GM08714 (cell line): ENCODE measurements at regions not wholly inside any gene's neighbourhood (a gene's known extent, or its start where the extent isn't known, plus 50 kb on each side); places are given as distances from the start of the nearest gene placed in this dataset.

Source experiments
- H3K4me3 ChIP-seq: fragments of 200-500 bp; sonication (Bioruptor generic); 2 replicates; pipeline ENCODE4 v1.5.1; 2014; ENCODE audit warnings: mild to moderate bottlenecking, low read length, inconsistent platforms
- ZNF274 ChIP-seq: IDR thresholded peaks from 2 replicates; pipeline ENCODE4 v1.6.1; 2012; ENCODE audit warnings: mild to moderate bottlenecking, low read depth, low read length

GRCh38 chr21:38660333-38661196 is 145.2 kb upstream of the ETS2 start:
- no peak for TF ChIP-seq ZNF274
- peak overlapping the region; percentile 4; the same call in 1 of the 2 replicates for H3K4me3 ChIP-seq

- TF ChIP-seq ZNF274 = no peak
- H3K4me3 ChIP-seq = no peak overlapping the region; the same call in 1 of the 2 replicates
Measured at GRCh38 chr21:38661197-38661871, 144.4 kb upstream of the ETS2 start.

- no peak for TF ChIP-seq ZNF274
- H3K4me3 ChIP-seq = no peak overlapping the region
Measured at GRCh38 chr21:38661889-38662568, 143.7 kb upstream of the ETS2 start.

- no peak for TF ChIP-seq ZNF274
Measured at GRCh38 chr21:38663282-38663681, 142.4 kb upstream of the ETS2 start.

GRCh38 chr21:38664315-38664714 is 141.4 kb upstream of the ETS2 start:
- no peak for TF ChIP-seq ZNF274
- no peak overlapping the region for H3K4me3 ChIP-seq

More at GRCh38 chr21:38663282-38663681, 142.4 kb upstream of the ETS2 start:
- H3K4me3 ChIP-seq = no peak overlapping the region

- TF ChIP-seq ZNF274 = no peak
- no peak overlapping the region for H3K4me3 ChIP-seq
Measured at GRCh38 chr21:38664841-38665240, 140.9 kb upstream of the ETS2 start.

GRCh38 chr21:38667291-38667870 is 138.3 kb upstream of the ETS2 start:
- H3K4me3 ChIP-seq = no peak overlapping the region
- TF ChIP-seq ZNF274 = no peak

- no peak overlapping the region for H3K4me3 ChIP-seq
- no peak for TF ChIP-seq ZNF274
Measured at GRCh38 chr21:38668067-38668466, 137.7 kb upstream of the ETS2 start.

- no peak for TF ChIP-seq ZNF274
- H3K4me3 ChIP-seq = no peak overlapping the region
Measured at GRCh38 chr21:38668541-38668940, 137.2 kb upstream of the ETS2 start.

- no peak for TF ChIP-seq ZNF274
- no peak overlapping the region for H3K4me3 ChIP-seq
Measured at GRCh38 chr21:38669186-38669585, 136.5 kb upstream of the ETS2 start.

- no peak overlapping the region for H3K4me3 ChIP-seq
- TF ChIP-seq ZNF274 = no peak
Measured at GRCh38 chr21:38670861-38671260, 134.9 kb upstream of the ETS2 start.

- no peak overlapping the region for H3K4me3 ChIP-seq
- TF ChIP-seq ZNF274 = no peak
Measured at GRCh38 chr21:38671773-38672172, 134.0 kb upstream of the ETS2 start.

GRCh38 chr21:38675182-38675824 is 130.4 kb upstream of the ETS2 start:
- no peak overlapping the region for H3K4me3 ChIP-seq

GRCh38 chr21:38678827-38679226 is 126.9 kb upstream of the ETS2 start:
- TF ChIP-seq ZNF274 = no peak
- no peak overlapping the region for H3K4me3 ChIP-seq

More at GRCh38 chr21:38675182-38675824, 130.4 kb upstream of the ETS2 start:
- TF ChIP-seq ZNF274 = no peak
